Sigmoid colon (tissue), 6 donors: ENCODE measurements at regions not wholly inside any gene's neighbourhood (a gene's known extent, or its start where the extent isn't known, plus 50 kb on each side); places are given as distances from the start of the nearest gene placed in this dataset.

Experiments
- DNase-seq: peaks from one replicate; pipeline ENCODE4 v3.0.0-alpha.2; 2019
- H3K27ac ChIP-seq, 4 donors: fragments of 200-600 bp; sonication (generic); one replicate each; pipeline ENCODE4 v1.5.1; 2016 to 2019; ENCODE audit warnings: mild to moderate bottlenecking in 1 of 4
- H3K27me3 ChIP-seq, 3 donors: fragments of 200-600 bp; sonication (generic); one replicate each; pipeline ENCODE4 v1.5.1; 2019; ENCODE audit warnings: mild to moderate bottlenecking in 1 of 3
- H3K36me3 ChIP-seq, 4 donors: fragments of 200-600 bp; sonication (generic); one replicate each; pipeline ENCODE4 v1.5.1; 2016 to 2019
- H3K4me1 ChIP-seq, 4 donors: fragments of 200-600 bp; sonication (generic); one replicate each; pipeline ENCODE4 v1.5.1; 2017 to 2019
- H3K4me3 ChIP-seq, 4 donors: fragments of 200-600 bp; sonication (generic); one replicate each; pipeline ENCODE4 v1.5.1; 2017 to 2019; ENCODE audit warnings: mild to moderate bottlenecking in 2 of 4, moderate library complexity in 1 of 4
- H3K9me3 ChIP-seq, 4 donors: fragments of 200-600 bp in 3 of 4; sonication (generic) in 3 of 4; one replicate each; pipeline versions ENCODE4 v1.5.1 to v1.6.1; 2013 to 2019
- CTCF ChIP-seq, 4 experiments: fragments of 450-650 bp in 3 of 4; fragments of 200-600 bp in 1 of 4; IDR thresholded peaks; one replicate each; pipeline ENCODE4 v1.5.1; 2016 to 2019; ENCODE audit warnings: antibody characterized with exemption in 4 of 4, mild to moderate bottlenecking in 3 of 4, moderate library complexity in 2 of 4
- EP300 ChIP-seq, 4 donors: sonication (generic); formaldehyde crosslinking; IDR thresholded peaks; one replicate each; pipeline ENCODE4 v1.6.1; 2017; ENCODE audit warnings: antibody characterized with exemption in 4 of 4
- POLR2A ChIP-seq, 2 donors: fragments of 450-650 bp; IDR thresholded peaks; one replicate each; pipeline ENCODE4 v1.6.1; 2016; ENCODE audit warnings: antibody characterized with exemption in 2 of 2, mild to moderate bottlenecking in 2 of 2, moderate library complexity in 2 of 2
- POLR2AphosphoS5 ChIP-seq, 4 donors: sonication (generic); formaldehyde crosslinking; IDR thresholded peaks; one replicate each; pipeline ENCODE4 v1.6.1; 2017; ENCODE audit warnings: antibody characterized with exemption in 4 of 4
- WGBS, 2 donors: extraction: QIAGEN DNeasy Blood & Tissue Kit; methylation state at CpG; one replicate each; pipeline ENCODE4 v1.1.7; 2013; 5-methylcytosine and 5-hydroxymethylcytosine counted together
- intact Hi-C: fragments of 100-400 bp; cut with DNase I; formaldehyde crosslinking; loops from one replicate; pipeline ENCODE4 v1.15.1; 2023
- donor health status: healthy with polysubstance abuse.
- donor health status: healthy.

GRCh38 chr17:31663576-31663975, 195.5 kb downstream of the COPRS start:
- no peak overlapping the region for H3K27ac ChIP-seq
- no peak overlapping the region for H3K4me3 ChIP-seq
- DNase-seq = no peak
- no peaks in the 10 kb centered on the region for H3K36me3 ChIP-seq
- TF ChIP-seq CTCF (IDR thresholded peaks at IDR 0.05) (no peak), POLR2A (IDR thresholded peaks at IDR 0.05) (no peak), POLR2AphosphoS5 (IDR thresholded peaks at IDR 0.05) (no peak), EP300 (IDR thresholded peaks at IDR 0.05) (no peak)
- H3K4me1 ChIP-seq = peaks cover 0 to 13% (median 0%) of the 10 kb centered on the region in 4 donors
- no peaks in the 10 kb centered on the region for H3K27me3 ChIP-seq
- peaks cover 8 to 16% (median 10%) of the 10 kb centered on the region in 4 donors for H3K9me3 ChIP-seq
- WGBS, 2 donors = 84 to 92% methylated on average over 2 of the region's 2 CpGs
- intact Hi-C loops = no loop called here

GRCh38 chr17:31660684-31661083, 198.4 kb downstream of the COPRS start:
- intact Hi-C loops = no loop called here
- DNase-seq = no peak
- no peaks in the 10 kb centered on the region for H3K27me3 ChIP-seq
- 79 to 85% methylated on average over 3 of the region's 3 CpGs for WGBS, 2 donors
- H3K27ac ChIP-seq = no peak overlapping the region
- no peaks in the 10 kb centered on the region for H3K36me3 ChIP-seq
- no peak for TF ChIP-seq CTCF (IDR thresholded peaks at IDR 0.05)
- no peak for TF ChIP-seq POLR2A (IDR thresholded peaks at IDR 0.05)
- no peak for TF ChIP-seq EP300 (IDR thresholded peaks at IDR 0.05)
- H3K9me3 ChIP-seq = peaks cover 8 to 16% (median 10%) of the 10 kb centered on the region in 4 donors
- H3K4me3 ChIP-seq = no peak overlapping the region
- peaks cover 0 to 13% (median 0%) of the 10 kb centered on the region in 4 donors for H3K4me1 ChIP-seq

GRCh38 chr17:31657876-31658275, 201.2 kb downstream of the COPRS start:
- H3K4me1 ChIP-seq = peaks cover 0 to 13% (median 0%) of the 10 kb centered on the region in 4 donors
- H3K36me3 ChIP-seq = no peaks in the 10 kb centered on the region
- no peak overlapping the region for H3K27ac ChIP-seq
- DNase-seq = no peak
- WGBS, 2 donors = 95% methylated on average over 4 of the region's 4 CpGs
- H3K9me3 ChIP-seq = peaks cover under 1 to 3% (median 2%) of the 10 kb centered on the region in 4 donors
- H3K4me3 ChIP-seq = no peak overlapping the region
- TF ChIP-seq POLR2A (IDR thresholded peaks at IDR 0.05) = no peak
- no peak for TF ChIP-seq CTCF (IDR thresholded peaks at IDR 0.05)
- no peak for TF ChIP-seq POLR2AphosphoS5 (IDR thresholded peaks at IDR 0.05)
- TF ChIP-seq EP300 (IDR thresholded peaks at IDR 0.05) = no peak
- no peaks in the 10 kb centered on the region for H3K27me3 ChIP-seq
- intact Hi-C loops = no loop called here

GRCh38 chr17:31654936-31655335, 204.1 kb downstream of the COPRS start:
- WGBS, 2 donors = 82 to 85% methylated on average over 8 of the region's 8 CpGs

More at GRCh38 chr17:31654936-31655335, 204.1 kb downstream of the COPRS start:
- Histone ChIP-seq H3K4me1 (peaks cover 0 to 18% (median 4%) of the 10 kb centered on the region in 4 donors), H3K27ac (no peak overlapping the region), H3K36me3 (no peaks in the 10 kb centered on the region), H3K27me3 (no peaks in the 10 kb centered on the region), H3K4me3 (no peak overlapping the region), H3K9me3 (no peaks in the 10 kb centered on the region)
- intact Hi-C loops = no loop called here
- no peak for DNase-seq
- no peak for TF ChIP-seq POLR2AphosphoS5 (IDR thresholded peaks at IDR 0.05)
- no peak for TF ChIP-seq CTCF (IDR thresholded peaks at IDR 0.05)
- no peak for TF ChIP-seq POLR2A (IDR thresholded peaks at IDR 0.05)
- no peak for TF ChIP-seq EP300 (IDR thresholded peaks at IDR 0.05)
